ENCODE measurements at regions not wholly inside any gene's neighbourhood (a gene's known extent, or its start where the extent isn't known, plus 50 kb on each side); places are given as distances from the start of the nearest gene placed in this dataset.

- Histone ChIP-seq H3K4me3 (ENCODE audit: low read length) (no peak overlapping the region), H3K27me3 (ENCODE audit: insufficient read depth, low read length) (no peaks in the 10 kb centered on the region), H3K36me3 (ENCODE audit: insufficient read depth, low read length) (no peaks in the 10 kb centered on the region), H2AFZ (ENCODE audit: low read depth, low read length) (no peak overlapping the region), H3K4me1 (ENCODE audit: insufficient read depth, low read length) (no peaks in the 10 kb centered on the region), H3K9me3 (ENCODE audit: low read length) (no peaks in the 10 kb centered on the region)
Measured at GRCh38 chr10:8216893-8217292, 162.4 kb downstream of the GATA3 start.

- H3K9me3 ChIP-seq (ENCODE audit: low read length) = no peaks in the 10 kb centered on the region
- H3K4me1 ChIP-seq (ENCODE audit: insufficient read depth, low read length) = no peaks in the 10 kb centered on the region
- H3K36me3 ChIP-seq (ENCODE audit: insufficient read depth, low read length) = no peaks in the 10 kb centered on the region
- H2AFZ ChIP-seq (ENCODE audit: low read depth, low read length) = no peak overlapping the region
- H3K27me3 ChIP-seq (ENCODE audit: insufficient read depth, low read length) = no peaks in the 10 kb centered on the region
- H3K4me3 ChIP-seq (ENCODE audit: low read length) = no peak overlapping the region
Measured at GRCh38 chr10:8221451-8221850, 167.0 kb downstream of the GATA3 start.

GRCh38 chr10:8224591-8224990, 170.1 kb downstream of the GATA3 start:
- H3K9me3 ChIP-seq (ENCODE audit: low read length) = no peaks in the 10 kb centered on the region
- no peak overlapping the region for H2AFZ ChIP-seq (ENCODE audit: low read depth, low read length)
- H3K4me3 ChIP-seq (ENCODE audit: low read length) = no peak overlapping the region
- no peaks in the 10 kb centered on the region for H3K4me1 ChIP-seq (ENCODE audit: insufficient read depth, low read length)
- H3K27me3 ChIP-seq (ENCODE audit: insufficient read depth, low read length) = no peaks in the 10 kb centered on the region
- no peaks in the 10 kb centered on the region for H3K36me3 ChIP-seq (ENCODE audit: insufficient read depth, low read length)

GRCh38 chr10:8225187-8225586, 170.7 kb downstream of the GATA3 start:
- H3K9me3 ChIP-seq (ENCODE audit: low read length) = no peaks in the 10 kb centered on the region
- H3K4me1 ChIP-seq (ENCODE audit: insufficient read depth, low read length) = no peaks in the 10 kb centered on the region
- no peak overlapping the region for H2AFZ ChIP-seq (ENCODE audit: low read depth, low read length)
- H3K4me3 ChIP-seq (ENCODE audit: low read length) = no peak overlapping the region
- no peaks in the 10 kb centered on the region for H3K27me3 ChIP-seq (ENCODE audit: insufficient read depth, low read length)
- no peaks in the 10 kb centered on the region for H3K36me3 ChIP-seq (ENCODE audit: insufficient read depth, low read length)

GRCh38 chr10:8227246-8227645, 172.8 kb downstream of the GATA3 start:
- Histone ChIP-seq H3K4me1 (ENCODE audit: insufficient read depth, low read length) (no peaks in the 10 kb centered on the region), H3K27me3 (ENCODE audit: insufficient read depth, low read length) (no peaks in the 10 kb centered on the region), H3K36me3 (ENCODE audit: insufficient read depth, low read length) (no peaks in the 10 kb centered on the region), H3K9me3 (ENCODE audit: low read length) (no peaks in the 10 kb centered on the region), H3K4me3 (ENCODE audit: low read length) (no peak overlapping the region), H2AFZ (ENCODE audit: low read depth, low read length) (no peak overlapping the region)

GRCh38 chr10:8229153-8229552, 174.7 kb downstream of the GATA3 start:
- Histone ChIP-seq H3K9me3 (ENCODE audit: low read length) (no peaks in the 10 kb centered on the region), H3K4me1 (ENCODE audit: insufficient read depth, low read length) (no peaks in the 10 kb centered on the region), H3K27me3 (ENCODE audit: insufficient read depth, low read length) (no peaks in the 10 kb centered on the region), H3K4me3 (ENCODE audit: low read length) (no peak overlapping the region), H2AFZ (ENCODE audit: low read depth, low read length) (no peak overlapping the region), H3K36me3 (ENCODE audit: insufficient read depth, low read length) (no peaks in the 10 kb centered on the region)

- H3K4me3 ChIP-seq (ENCODE audit: low read length) = no peak overlapping the region
- H2AFZ ChIP-seq (ENCODE audit: low read depth, low read length) = no peak overlapping the region
- H3K27me3 ChIP-seq (ENCODE audit: insufficient read depth, low read length) = no peaks in the 10 kb centered on the region
- no peaks in the 10 kb centered on the region for H3K9me3 ChIP-seq (ENCODE audit: low read length)
- no peaks in the 10 kb centered on the region for H3K36me3 ChIP-seq (ENCODE audit: insufficient read depth, low read length)
- no peaks in the 10 kb centered on the region for H3K4me1 ChIP-seq (ENCODE audit: insufficient read depth, low read length)
Measured at GRCh38 chr10:8230902-8231301, 176.4 kb downstream of the GATA3 start.

GRCh38 chr10:8233049-8233448, 178.6 kb downstream of the GATA3 start:
- Histone ChIP-seq H3K36me3 (ENCODE audit: insufficient read depth, low read length) (no peaks in the 10 kb centered on the region), H3K27me3 (ENCODE audit: insufficient read depth, low read length) (no peaks in the 10 kb centered on the region), H3K9me3 (ENCODE audit: low read length) (no peaks in the 10 kb centered on the region), H2AFZ (ENCODE audit: low read depth, low read length) (no peak overlapping the region), H3K4me1 (ENCODE audit: insufficient read depth, low read length) (no peaks in the 10 kb centered on the region), H3K4me3 (ENCODE audit: low read length) (no peak overlapping the region)

GRCh38 chr10:8233832-8234259, 179.4 kb downstream of the GATA3 start:
- no peaks in the 10 kb centered on the region for H3K4me1 ChIP-seq (ENCODE audit: insufficient read depth, low read length)
- H2AFZ ChIP-seq (ENCODE audit: low read depth, low read length) = no peak overlapping the region
- H3K4me3 ChIP-seq (ENCODE audit: low read length) = no peak overlapping the region
- H3K36me3 ChIP-seq (ENCODE audit: insufficient read depth, low read length) = no peaks in the 10 kb centered on the region
- no peaks in the 10 kb centered on the region for H3K9me3 ChIP-seq (ENCODE audit: low read length)
- no peaks in the 10 kb centered on the region for H3K27me3 ChIP-seq (ENCODE audit: insufficient read depth, low read length)

- H3K36me3 ChIP-seq (ENCODE audit: insufficient read depth, low read length) = no peaks in the 10 kb centered on the region
- no peaks in the 10 kb centered on the region for H3K4me1 ChIP-seq (ENCODE audit: insufficient read depth, low read length)
- no peaks in the 10 kb centered on the region for H3K27me3 ChIP-seq (ENCODE audit: insufficient read depth, low read length)
- H3K4me3 ChIP-seq (ENCODE audit: low read length) = no peak overlapping the region
- H3K9me3 ChIP-seq (ENCODE audit: low read length) = no peaks in the 10 kb centered on the region
- H2AFZ ChIP-seq (ENCODE audit: low read depth, low read length) = no peak overlapping the region
Measured at GRCh38 chr10:8235253-8236027, 181.0 kb downstream of the GATA3 start.

GRCh38 chr10:8238986-8239385, 184.5 kb downstream of the GATA3 start:
- Histone ChIP-seq H3K4me3 (ENCODE audit: low read length) (no peak overlapping the region), H3K36me3 (ENCODE audit: insufficient read depth, low read length) (no peaks in the 10 kb centered on the region), H3K27me3 (ENCODE audit: insufficient read depth, low read length) (no peaks in the 10 kb centered on the region), H2AFZ (ENCODE audit: low read depth, low read length) (no peak overlapping the region), H3K9me3 (ENCODE audit: low read length) (no peaks in the 10 kb centered on the region), H3K4me1 (ENCODE audit: insufficient read depth, low read length) (no peaks in the 10 kb centered on the region)

- Histone ChIP-seq H3K36me3 (ENCODE audit: insufficient read depth, low read length) (no peaks in the 10 kb centered on the region), H2AFZ (ENCODE audit: low read depth, low read length) (no peak overlapping the region), H3K9me3 (ENCODE audit: low read length) (no peaks in the 10 kb centered on the region), H3K4me1 (ENCODE audit: insufficient read depth, low read length) (no peaks in the 10 kb centered on the region), H3K27me3 (ENCODE audit: insufficient read depth, low read length) (no peaks in the 10 kb centered on the region), H3K4me3 (ENCODE audit: low read length) (no peak overlapping the region)
Measured at GRCh38 chr10:8240861-8241260, 186.4 kb downstream of the GATA3 start.

GRCh38 chr10:8242295-8242872, 187.9 kb downstream of the GATA3 start:
- Histone ChIP-seq H2AFZ (ENCODE audit: low read depth, low read length) (no peak overlapping the region), H3K27me3 (ENCODE audit: insufficient read depth, low read length) (no peaks in the 10 kb centered on the region), H3K4me1 (ENCODE audit: insufficient read depth, low read length) (no peaks in the 10 kb centered on the region), H3K36me3 (ENCODE audit: insufficient read depth, low read length) (no peaks in the 10 kb centered on the region), H3K9me3 (ENCODE audit: low read length) (no peaks in the 10 kb centered on the region), H3K4me3 (ENCODE audit: low read length) (no peak overlapping the region)

Measured in neuron (in vitro differentiated cells).